ENCODE measurements at regions not wholly inside any gene's neighbourhood (a gene's known extent, or its start where the extent isn't known, plus 50 kb on each side); places are given as distances from the start of the nearest gene placed in this dataset.
A peak's percentile ranks its signal among the peaks of the same experiment; 100 is the strongest.
"Not testable (repeated sequence)": the region's sequence is repeated elsewhere in the genome, so short reads cannot be mapped to it uniquely, and the experiment has no call there.

DNA sequence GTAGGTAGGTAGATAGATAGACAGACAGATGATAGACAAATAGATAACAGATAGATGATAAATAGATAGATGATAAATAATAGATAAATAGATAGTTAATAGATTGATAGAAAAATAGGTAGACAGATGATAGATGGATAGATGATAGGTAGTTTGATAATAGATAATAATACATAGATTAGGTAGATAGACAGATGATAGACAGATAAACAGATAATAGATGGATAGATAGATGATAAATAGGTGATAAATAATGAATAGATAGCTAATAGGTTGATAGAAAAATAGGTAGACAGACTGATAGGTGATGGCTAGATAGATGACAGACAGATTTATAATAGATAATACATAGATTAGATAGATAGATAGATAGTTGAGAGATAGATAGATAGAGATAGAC is 350.5 kb upstream of the DPP6 start:
- no peak for DNase-seq

DNA sequence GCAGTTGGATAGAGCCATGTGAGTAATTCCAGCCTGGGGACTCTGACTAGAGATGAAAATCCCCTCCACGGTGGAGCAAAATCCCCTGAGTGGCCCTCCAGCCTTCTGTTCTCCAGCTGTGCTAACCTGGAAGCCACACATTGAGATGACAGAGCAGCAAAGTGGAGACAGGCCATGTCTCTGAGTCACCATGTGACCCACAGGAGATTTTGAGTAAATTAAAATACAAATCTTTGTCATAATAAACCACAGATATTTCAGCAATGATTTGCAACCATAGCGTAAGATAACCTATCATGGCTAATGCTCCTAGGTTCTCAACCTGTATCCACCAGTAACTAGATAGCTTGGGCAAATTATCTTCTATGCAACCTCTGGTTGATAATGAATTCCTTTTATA is 328.3 kb upstream of the DPP6 start:
- not testable (repeated sequence) for DNase-seq

DNA sequence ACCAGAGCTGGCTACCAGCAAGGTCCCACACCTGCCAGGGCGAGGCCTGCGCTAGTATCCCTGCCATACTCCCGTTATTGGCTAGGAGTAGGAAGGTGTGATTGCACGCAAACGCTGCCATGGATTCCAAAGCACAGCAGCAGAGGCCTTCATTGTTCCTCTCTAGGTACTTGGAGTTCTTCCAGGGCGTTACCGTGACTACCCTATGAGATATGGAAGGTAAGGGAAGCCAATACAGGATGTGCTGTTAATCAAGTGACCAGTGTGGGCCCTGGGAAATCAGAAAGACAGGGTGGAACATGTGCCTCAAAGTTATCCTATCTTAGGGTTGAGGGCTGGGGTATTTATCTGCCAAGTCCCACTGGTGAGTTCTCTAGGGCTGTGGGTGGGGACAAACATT is 320.7 kb upstream of the DPP6 start:
- peak; percentile 37 for DNase-seq

DNA sequence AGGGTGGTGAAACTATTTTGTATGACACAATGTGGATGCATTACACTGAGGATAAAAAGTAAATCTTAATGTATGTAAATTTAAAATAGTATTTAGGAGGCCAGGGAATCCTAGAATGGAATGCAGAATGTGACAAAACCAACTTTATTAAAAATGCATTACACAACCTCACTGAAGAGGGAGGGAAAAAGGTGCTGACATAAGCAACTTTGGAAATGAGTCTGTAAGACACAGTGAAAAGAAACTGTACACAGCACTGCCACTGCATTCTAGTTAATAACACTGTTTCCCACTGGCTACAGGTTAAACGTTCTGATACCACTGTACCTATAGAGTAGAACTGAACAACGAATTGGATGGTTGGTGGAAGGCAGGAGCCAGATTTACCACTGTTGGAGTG is 308.8 kb upstream of the DPP6 start:
- DNase-seq: not testable (repeated sequence)

DNA sequence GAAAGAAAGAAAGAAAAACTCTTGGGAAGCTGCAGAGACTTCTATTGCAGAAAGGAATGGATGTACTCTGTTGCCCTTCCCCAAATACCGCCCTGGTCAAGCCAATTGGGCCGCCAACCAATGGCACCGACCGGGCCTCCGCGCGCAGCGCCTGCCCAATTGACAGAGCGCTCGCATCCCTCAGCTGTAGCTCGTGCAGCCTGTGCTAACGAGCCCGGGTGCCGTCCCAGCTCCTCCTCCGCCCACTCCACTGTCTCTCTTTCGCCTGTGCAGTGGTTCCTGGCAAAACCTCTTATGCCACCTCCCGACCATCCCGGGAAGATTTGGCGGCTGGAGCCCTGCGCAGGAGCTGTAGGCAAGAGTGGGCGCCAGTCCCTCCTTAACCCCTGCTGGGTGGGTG is 304.2 kb upstream of the DPP6 start:
- DNase-seq: not testable (repeated sequence)

DNA sequence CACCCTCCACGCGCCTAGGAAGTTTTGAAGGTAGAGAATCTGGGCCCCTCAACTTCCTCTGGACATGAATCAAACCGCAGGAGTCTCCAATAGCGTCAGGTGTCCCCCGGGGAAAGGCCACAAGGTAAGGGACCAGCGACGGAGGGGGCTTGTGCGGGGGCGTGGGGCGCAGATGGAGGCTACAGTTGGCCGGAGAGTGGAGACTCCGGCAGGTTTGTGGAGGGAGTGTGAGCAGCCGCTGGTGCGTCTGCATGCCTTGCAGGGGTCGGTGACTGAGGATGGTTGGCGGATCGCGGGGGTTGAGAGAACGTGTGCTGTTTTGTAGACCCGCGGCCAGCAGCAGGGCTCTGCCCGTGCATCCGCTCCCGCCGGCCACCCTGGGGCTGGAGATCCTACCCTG is 303.3 kb upstream of the DPP6 start:
- not testable (repeated sequence) for DNase-seq

DNA sequence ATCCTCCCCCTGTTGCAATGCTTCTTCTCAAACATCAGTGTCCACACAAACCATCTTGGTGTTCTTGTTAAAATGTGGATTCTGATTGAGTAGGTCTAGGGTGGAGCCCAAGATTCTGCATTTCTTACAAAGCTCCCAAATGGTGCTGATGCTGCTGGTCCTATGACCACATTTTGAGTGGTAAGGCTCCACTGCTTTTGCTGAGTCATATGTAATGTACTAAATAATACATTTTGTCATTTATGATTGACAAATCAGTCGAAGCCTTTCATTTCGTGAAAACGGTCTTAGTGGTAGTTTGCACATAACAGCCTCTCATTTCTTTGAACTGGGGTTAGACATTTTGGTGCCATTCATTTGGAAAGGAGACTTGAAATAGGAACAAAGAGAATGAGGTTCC is 286.3 kb upstream of the DPP6 start:
- DNase-seq: not testable (repeated sequence)

DNA sequence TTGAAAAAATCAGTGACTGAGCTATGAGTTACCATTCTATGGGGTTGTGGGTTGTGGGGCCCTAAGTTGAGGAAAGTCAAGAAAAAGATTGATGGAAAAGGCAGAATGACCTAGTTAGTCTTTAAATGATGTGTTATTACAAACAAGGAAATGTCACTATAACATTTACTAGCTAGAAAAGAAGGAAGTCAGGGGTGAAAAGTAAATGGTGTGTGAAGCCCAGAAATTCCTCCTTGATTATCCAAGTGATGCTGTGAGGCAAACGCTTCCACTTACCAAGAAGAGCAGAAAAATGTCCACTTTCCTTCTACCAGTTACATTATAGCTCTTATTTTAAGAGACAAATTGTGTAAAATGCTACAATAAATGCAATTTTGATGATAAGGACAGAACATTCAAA is 285.3 kb upstream of the DPP6 start:
- not testable (repeated sequence) for DNase-seq

DNA sequence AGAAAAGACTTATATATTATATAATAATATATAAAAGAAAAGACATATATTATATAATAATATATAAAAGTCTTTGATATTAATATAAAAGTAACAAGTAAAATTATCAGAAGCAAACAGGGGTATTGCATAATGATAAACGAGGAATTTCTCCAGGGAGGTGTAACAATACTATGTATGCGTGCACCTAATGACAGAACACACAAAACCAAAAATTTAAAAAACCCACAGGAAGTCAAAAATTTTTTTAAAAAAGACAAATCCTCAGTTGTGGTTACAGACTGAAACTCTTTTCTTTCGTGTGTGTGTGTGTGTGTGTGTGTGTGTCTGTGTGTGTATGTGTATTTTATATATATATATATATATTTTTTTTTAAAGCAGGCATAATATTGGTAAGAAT is 279.2 kb upstream of the DPP6 start:
- DNase-seq: no peak

DNA sequence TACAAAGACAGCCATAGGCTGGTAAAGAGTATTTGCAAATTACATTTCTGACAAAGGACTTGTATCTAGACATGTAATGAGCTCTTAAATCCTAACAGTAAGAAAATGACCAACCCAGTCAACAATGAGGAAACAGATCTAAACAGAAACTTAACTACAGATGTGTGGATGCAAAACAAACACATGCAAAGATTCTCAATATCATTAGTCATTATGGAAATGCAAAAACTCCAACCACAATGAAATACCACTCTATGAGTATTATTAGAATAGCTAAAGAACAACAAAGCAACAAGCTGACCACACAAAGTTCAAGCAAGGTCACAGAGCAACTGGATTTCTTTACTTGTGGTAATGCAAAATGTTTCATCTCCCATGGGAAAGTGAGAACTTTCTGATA is 275.3 kb upstream of the DPP6 start:
- DNase-seq: not testable (repeated sequence)

DNA sequence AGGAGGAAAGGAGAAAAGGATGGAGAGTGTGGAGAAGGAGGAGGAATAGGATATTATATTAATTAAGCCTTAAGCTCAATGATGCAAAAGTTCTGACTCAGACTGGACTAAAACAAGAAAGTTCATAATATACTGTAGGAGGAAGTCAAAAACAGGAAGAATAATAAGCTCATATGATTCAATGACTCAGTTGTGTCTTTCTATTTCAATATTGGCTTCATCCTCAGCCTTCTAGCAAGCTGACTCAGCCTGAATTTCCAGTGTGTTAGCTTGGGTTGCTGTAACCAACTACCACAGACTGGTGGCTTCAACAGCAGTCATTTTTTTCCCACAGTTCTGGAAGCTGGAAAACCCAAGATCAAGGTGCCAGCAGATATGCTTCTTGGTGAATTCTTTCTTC is 254.8 kb upstream of the DPP6 start:
- not testable (repeated sequence) for DNase-seq

DNA sequence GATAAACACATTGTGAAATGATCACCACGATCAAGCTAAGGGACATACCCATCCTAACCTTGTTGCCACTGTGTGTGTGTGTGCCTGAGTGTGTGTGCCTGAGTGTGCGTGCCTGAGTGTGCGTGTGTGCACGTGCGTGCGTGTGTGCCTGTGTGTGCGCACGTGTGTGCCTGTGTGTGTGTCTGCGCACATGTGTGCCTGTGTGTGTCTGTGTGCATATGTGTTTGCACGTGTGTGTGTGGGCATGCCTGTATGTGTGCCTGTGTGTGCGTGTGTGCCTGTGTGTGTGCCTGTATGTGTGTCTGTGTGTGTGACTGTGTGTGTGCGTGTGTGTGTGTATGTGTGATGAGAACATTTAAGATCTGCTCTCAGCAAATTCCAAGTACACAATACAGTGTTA is 244.1 kb upstream of the DPP6 start:
- no peak for DNase-seq

DNA sequence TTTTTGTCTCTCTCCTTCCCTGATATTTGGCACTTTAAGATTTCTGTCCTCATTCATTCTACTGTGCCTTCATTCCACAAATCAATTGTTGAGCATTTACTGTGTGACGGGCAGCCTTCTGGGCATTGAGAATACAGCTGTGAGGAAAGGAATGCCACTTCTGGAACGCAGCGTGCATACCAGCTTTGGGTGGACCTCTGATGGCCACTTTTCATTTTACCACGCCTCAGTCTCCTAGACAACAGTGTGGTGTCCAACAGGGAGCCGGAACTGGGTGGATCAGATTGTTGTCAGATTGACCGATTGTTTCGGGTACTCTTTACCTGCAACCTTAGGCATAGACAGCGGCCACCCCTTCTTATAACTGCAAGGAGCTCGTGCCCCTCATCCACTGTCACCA is 222.7 kb upstream of the DPP6 start:
- no peak for DNase-seq

DNA sequence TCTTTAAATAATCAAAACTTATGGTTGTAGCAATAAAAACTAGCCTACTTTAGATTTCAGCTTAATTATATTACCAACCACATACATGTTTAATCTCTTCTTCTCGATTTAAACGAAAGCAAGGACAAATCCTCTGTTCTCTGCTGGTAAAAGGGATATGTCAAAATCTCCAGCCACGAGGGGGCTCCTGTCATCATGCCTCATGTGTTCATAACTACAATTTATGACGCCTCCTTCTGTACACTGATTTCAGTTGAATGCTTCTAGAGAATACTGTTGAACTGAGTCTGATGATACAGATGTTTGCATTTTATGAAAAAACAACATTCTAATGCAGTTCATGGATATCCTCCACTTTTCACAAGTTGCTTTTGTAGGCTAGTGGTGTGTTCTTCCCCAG is 220.0 kb upstream of the DPP6 start:
- no peak for DNase-seq

DNA sequence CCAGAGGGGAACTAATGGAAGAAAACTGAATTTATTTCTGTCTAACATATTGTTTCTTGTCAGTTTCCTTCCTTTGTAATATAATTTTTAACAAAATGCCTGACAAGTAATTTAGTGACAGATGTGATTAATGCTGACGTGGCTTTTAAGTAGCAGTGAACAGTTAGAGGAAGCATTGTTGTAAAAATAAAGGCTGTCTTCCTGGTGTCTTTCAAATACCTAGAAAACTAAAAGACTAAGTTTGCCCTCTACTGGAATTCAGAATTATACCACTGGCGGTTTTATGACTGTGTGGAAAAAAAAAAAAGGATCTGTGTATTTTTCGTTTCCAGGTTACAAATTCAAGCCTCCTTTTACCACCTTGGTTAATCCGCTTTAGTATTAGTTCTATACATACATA is 217.1 kb upstream of the DPP6 start:
- DNase-seq: peak; percentile 10

DNA sequence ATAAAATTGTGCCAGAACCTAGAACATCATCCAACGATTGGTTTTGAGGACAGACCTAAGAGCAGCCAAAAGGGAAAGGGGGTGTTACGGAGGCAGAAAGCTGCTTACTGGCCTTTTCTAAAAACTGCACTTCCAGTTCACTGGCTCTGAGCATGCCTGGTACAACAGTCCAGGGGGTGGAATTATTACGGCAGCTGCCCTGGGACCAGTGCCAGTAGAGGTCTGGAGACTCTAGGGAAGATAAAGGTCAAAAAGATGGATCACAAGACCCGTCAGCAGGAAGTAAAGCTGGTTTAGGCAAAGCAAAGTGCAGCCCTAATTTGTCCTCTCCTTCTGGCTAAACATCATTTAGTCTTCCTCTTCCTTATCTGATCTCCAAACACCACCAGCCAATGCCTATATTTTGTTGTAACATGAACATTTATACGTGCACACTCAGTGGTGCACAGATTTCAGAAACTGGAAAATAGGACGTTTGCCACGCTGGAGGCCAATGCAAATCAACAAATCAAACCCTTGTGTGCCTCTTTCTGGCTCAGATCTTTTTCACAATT is 216.4 kb upstream of the DPP6 start:
- DNase-seq: no peak

DNA sequence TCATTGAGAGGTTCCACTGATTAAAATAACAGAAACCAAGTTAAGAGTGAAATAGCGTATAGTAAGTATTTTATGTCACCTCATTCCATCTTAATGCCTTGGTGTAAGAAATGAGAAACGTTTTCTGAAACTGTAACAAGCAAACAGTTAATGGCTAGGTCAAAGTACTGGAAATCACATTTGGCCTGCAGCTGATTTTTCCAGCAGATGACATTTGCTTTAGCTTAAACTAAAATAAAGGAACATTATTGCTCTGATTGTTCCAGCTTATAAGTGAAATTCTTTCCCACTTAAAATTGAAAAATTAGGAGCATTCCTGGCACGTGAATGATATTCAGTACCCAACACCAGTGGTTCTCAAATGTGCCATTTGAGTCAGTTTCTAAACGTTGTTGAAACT is 213.6 kb upstream of the DPP6 start:
- no peak for DNase-seq

DNA sequence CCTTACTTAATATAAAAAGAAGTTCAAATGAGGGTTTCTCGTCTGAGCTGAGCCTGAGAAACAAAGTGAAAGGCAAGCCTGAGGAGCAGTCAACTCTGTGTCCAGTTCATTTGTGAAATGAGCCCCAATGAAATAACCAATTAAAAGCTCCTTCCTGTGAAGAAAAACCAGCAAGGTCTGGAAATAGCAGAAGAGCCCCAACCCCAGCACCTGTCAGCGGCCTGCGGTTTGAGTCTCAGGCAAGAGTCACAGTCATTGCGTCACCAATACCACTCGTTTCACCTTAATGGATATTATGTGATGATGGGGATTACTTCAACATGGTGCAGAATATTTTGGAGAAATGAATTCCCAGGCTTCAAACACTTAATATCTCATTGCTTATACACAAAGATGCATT is 211.3 kb upstream of the DPP6 start:
- DNase-seq: no peak

DNA sequence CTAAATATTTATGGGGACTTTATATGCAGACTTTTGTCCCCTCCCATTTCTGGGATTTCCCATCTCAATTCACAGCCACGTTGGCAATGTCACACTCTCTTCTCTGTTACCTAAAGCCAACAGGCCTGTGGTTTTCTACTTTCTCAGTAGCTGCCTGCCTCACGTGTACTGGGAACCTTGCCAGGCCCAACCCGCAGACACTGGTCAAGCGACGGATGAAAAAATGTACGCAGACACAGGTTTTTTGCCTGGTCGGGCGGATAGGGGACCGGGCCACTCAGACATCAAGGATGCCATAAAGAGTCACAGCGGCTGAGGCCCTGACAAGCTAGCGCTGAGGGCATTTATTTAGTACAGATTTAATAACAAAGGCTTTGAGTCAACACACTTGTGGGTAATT is 204.4 kb upstream of the DPP6 start:
- no peak for DNase-seq

DNA sequence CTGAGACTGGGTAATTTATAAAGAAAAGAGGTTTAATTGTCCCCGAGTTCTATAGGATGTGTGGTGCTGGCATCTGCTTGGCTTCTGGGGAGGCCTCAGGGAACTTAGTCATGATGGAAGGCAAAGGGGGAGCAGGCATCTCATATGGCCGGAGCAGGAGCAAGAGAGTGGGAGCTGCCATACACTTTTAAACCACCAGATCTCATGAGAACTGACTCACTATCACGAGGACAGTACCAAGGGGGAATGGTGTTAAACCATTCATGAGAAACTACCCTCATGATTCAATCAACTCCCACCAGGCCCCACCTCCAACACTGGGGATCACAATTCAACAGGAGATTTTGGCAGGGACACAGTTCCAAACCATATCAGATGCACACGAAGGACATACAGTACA is 199.9 kb upstream of the DPP6 start:
- no peak for DNase-seq

DNA sequence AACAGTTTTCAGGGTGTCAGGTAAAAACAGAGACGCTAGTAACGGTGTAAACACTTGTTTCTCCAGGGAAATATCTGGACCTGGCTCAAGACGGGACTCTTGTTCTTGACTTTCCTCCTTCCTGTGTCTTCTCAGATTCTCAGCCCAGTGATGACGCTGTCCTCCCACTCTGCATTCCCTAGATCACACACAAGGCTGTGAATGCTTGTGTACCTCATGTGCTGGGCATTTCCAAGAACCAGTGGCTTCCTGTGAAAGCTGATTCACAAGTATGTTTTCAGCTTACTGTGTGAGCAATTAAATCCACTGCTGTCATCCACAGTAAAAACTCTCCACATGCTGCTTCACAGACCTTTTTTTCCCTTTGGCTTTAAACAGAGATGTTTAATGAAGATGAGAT is 193.8 kb upstream of the DPP6 start:
- no peak for DNase-seq

DNA sequence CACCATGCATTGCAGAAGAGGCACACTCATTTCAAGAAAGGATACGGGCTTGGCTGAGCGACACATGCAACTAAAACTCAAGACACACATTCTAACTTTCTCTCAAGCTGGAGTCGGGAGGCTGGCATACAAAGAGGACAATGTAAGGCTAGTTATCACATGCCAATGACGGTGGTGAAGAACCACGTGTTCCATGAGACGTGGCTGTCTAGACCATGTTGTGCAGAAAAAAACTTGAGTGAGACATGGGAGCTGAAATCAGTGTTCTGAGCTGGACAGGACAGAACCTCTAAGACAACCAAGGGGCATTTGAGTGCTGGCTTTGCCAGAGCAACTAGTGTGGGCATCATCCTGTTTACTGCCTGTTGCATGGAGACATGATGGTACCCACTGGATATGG is 193.0 kb upstream of the DPP6 start:
- DNase-seq: no peak

DNA sequence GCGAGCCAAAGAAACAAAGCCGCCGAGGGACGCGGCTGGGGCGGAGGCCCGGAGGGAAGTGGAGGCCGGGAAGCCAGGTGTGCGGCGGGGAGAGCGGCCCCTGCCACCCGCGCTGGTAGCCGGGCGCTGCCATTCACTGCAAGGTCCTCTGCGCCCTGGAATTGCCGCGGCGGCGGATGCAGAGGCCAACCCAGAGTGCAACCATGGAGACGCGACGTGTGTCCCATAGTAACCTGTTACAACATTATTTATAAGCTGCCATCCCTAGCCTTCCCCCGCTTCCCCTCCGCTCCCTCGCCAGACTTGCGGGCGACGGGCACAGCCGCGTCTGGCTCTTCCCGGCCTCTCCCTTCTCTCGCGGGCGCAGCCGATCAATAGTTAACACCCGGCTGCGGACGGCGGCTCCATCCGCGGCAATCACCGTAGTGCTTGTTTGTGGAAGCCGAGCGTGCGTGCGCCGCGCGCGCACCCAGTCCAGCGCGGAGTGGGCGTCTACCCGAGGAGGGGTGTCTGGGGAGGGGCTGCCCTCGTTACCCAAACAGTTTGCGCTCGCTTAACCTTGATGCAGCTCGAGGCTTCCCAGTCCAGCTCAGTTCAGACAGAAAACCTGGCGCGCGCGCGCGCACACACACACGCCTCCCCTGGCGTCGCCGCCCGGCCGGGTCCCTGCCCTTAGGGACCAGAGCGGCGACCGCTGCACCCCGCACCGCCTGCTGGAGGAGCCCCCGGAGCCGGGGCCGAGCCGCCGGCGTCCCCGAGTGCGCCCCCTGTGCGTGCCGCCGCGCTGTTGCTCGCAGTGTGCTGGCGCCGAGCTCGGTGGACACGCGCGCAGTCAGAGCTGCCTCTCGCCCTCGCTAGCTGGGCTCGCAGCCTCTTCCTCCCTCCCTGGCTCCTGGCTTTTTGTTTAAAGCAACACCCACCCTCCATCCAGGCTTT is 165.4 kb upstream of the DPP6 start:
- no peak for DNase-seq

DNA sequence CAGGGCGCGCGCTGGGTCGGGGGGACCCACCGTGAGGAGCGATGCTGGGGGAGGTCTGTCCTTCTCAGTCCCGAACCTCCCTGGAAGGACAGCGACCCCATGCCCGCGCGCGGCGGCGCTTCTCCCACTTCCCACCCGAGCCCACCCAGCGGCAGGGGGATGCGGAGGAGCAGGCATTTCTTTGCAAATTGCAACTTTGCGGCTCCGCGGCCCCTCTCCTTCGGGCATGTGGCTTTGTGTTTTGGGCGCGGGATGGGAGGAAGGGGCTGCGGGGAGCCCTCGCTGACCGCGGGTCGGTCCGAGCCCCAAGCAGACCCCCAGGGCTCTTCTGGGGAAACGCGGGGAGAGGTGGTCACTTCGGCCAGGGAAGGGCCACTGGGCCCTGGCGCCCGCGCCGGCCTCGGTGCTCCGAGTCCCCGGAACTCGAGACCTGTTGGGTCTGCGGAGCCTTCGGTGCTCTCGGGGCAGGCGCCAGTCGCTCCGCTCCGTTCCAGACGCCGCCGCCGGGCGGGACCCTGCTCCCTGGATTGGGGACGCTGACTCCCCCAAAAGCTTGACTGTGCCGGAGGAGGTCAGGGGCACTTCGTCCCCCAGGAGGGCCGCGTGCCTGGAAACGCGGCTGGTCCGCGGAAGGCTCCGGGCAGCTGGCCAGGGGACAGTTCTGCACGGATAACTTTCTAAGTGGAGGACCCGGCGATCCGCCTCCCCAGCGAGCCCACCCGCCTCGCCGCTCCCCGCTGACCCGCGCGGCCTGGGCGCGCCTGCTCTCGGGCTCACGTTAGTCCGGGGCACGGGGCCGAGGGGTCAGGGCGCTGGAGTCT is 164.2 kb upstream of the DPP6 start:
- DNase-seq: no peak

Measured in NCI-H2029 treated with DMSO at 0.1 percent for 48 hours (cell line).